K562 (cell line): ENCODE measurements at regions not wholly inside any gene's neighbourhood (a gene's known extent, or its start where the extent isn't known, plus 50 kb on each side); places are given as distances from the start of the nearest gene placed in this dataset.

Experiments used
- ATAC-seq: fragments of 200-7000 bp; cut with Tn5 transposase; 3 replicates; pipeline ENCODE4 v1.9.1; 2020; ENCODE audit warnings: moderate library complexity
- BruUV-seq: library from RNA; stranded (reverse); fragments of 400-500 nt; replicated peaks from 2 replicates; lab custom pipeline; 2021; lab: Mats Ljungman, UMichigan
- CTCF ChIA-PET: fragments of 300-600 bp; formaldehyde crosslinking; extraction: SDS; loops from one replicate; lab custom pipeline; 2021; ENCODE audit warnings: low intra/inter-chr PET ratio; lab: Yijun Ruan, JAX
- POLR2A ChIA-PET: fragments of 300-600, 350-650 bp; sonication (Branson Sonifier 250); formaldehyde crosslinking; extraction: SDS; loops from one replicate; lab custom pipeline; 2021; ENCODE audit warnings: antibody characterized with exemption, inconsistent platforms; lab: Yijun Ruan, JAX
- DNase-seq, 4 experiments: peaks; one replicate each; pipeline versions ENCODE4 v3.0.0 to v3.0.0-alpha.2; 2011 to 2018; ENCODE audit warnings: low spot score in 3 of 4, mixed read lengths in 3 of 4; ENCODE audit errors: extremely low read depth in 1 of 4
- FAIRE-seq: peaks from 2 replicates; lab custom pipeline; 2011; peaks lifted over from hg19 to GRCh38; lab: Jason Lieb, UNC
- H2AFZ ChIP-seq: 2 replicates; pipeline ENCODE4 v1.6.0; 2011; ENCODE audit warnings: low read depth, low read length, control low read depth, inconsistent platforms
- H3K27ac ChIP-seq: fragments of 200-600 bp; 3 replicates; pipeline ENCODE4 v1.8.0; 2011; ENCODE audit warnings: low read depth, mild to moderate bottlenecking, control low read depth, inconsistent platforms, low read length, moderate library complexity, mixed read lengths; ENCODE audit errors: extremely low read depth
- H3K27me3 ChIP-seq, 2 experiments: fragments of 300-600 bp in 1 of 2; 2 replicates in 1 of 2; 3 replicates in 1 of 2; pipeline versions ENCODE4 v1.6.0 to v1.8.0; 2011; ENCODE audit warnings: inconsistent platforms in 2 of 2, low read length in 2 of 2, mild to moderate bottlenecking in 1 of 2, mixed read lengths in 1 of 2, moderate library complexity in 1 of 2; ENCODE audit not compliant: control insufficient read depth in 2 of 2, insufficient read depth in 2 of 2
- H3K36me3 ChIP-seq: fragments of 300-600 bp; 3 replicates; pipeline ENCODE4 v1.8.0; 2011; ENCODE audit warnings: mild to moderate bottlenecking, low read length, inconsistent platforms; ENCODE audit not compliant: control insufficient read depth, insufficient read depth
- H3K4me1 ChIP-seq, 2 experiments: fragments of 200-600 bp in 1 of 2; replicated peaks in 1 of 2; 2 replicates in 1 of 2; 3 replicates in 1 of 2; pipeline versions ENCODE4 v1.5.1 to v1.8.0; 2011; ENCODE audit warnings: inconsistent platforms in 2 of 2, low read length in 2 of 2, mild to moderate bottlenecking in 1 of 2, mixed read lengths in 1 of 2, moderate library complexity in 1 of 2; ENCODE audit not compliant: control insufficient read depth in 2 of 2, insufficient read depth in 2 of 2
- H3K4me2 ChIP-seq: 2 replicates; pipeline ENCODE4 v1.6.1; 2011; ENCODE audit warnings: low read length, control low read depth, inconsistent platforms, mixed read lengths; ENCODE audit not compliant: insufficient read depth
- H3K4me3 ChIP-seq: fragments of 200-600 bp; sonication (generic), shearing (Covaris generic); 2 replicates; pipeline ENCODE4 v1.5.1; 2016; ENCODE audit warnings: control low read depth, inconsistent platforms
- H3K79me2 ChIP-seq: fragments of 200-600 bp; 3 replicates; pipeline ENCODE4 v1.8.0; 2011; ENCODE audit warnings: low read length, inconsistent platforms; ENCODE audit not compliant: control insufficient read depth, insufficient read depth
- H3K9ac ChIP-seq, 2 experiments: 2 replicates each; pipeline versions ENCODE4 v1.6.0 to v1.6.1; 2011; ENCODE audit warnings: low read depth in 2 of 2, low read length in 2 of 2, control low read depth in 1 of 2, inconsistent platforms in 1 of 2, mild to moderate bottlenecking in 1 of 2, mixed read lengths in 1 of 2; ENCODE audit not compliant: insufficient read depth in 1 of 2
- H3K9me1 ChIP-seq: one replicate; pipeline ENCODE4 v1.6.0; 2011; ENCODE audit warnings: inconsistent platforms, mild to moderate bottlenecking, low read length, moderate library complexity; ENCODE audit not compliant: control insufficient read depth, insufficient read depth
- H3K9me3 ChIP-seq: replicated peaks from 2 replicates; pipeline ENCODE4 v1.5.1; 2011; ENCODE audit warnings: low read depth, low read length, inconsistent platforms; ENCODE audit not compliant: control insufficient read depth, insufficient read depth
- H4K20me1 ChIP-seq: replicated peaks from 2 replicates; pipeline ENCODE4 v1.6.1; 2011; ENCODE audit warnings: low read length, inconsistent platforms, mixed read lengths; ENCODE audit not compliant: control insufficient read depth, insufficient read depth
- NCOA1 ChIP-seq: fragments of 450-650 bp; IDR thresholded peaks from 2 replicates; pipeline ENCODE4 v1.6.1; 2016; ENCODE audit warnings: low read depth
- RBM17 ChIP-seq: fragments of 200-400 bp; formaldehyde crosslinking; IDR thresholded peaks from 2 replicates; pipeline ENCODE4 v1.6.1; 2017; ENCODE audit warnings: low read depth, mild to moderate bottlenecking, low read length, borderline replicate concordance
- TAL1 ChIP-seq: fragments of 450-650 bp; IDR thresholded peaks from 2 replicates; pipeline ENCODE4 v1.6.1; 2016; ENCODE audit warnings: mild to moderate bottlenecking
- ZBED1 ChIP-seq: IDR thresholded peaks from 2 replicates; pipeline ENCODE4 v1.6.1; 2014
- ZEB2 ChIP-seq: fragments of 450-650 bp; IDR thresholded peaks from 2 replicates; pipeline ENCODE4 v1.6.1; 2016
- ZNF175 ChIP-seq: fragments of 200-800 bp; sonication (Bioruptor generic); IDR thresholded peaks from 2 replicates; pipeline ENCODE4 v1.6.1; 2016; ENCODE audit warnings: low read depth, mild to moderate bottlenecking, missing genetic modification characterization, missing compliant biosample characterization
- ZNF324 ChIP-seq: fragments of 250-450 bp; sonication (Bioruptor Pico); IDR thresholded peaks from 2 replicates; pipeline ENCODE4 v1.4.0; 2020; ENCODE audit warnings: mild to moderate bottlenecking
- ZNF780A ChIP-seq: fragments of 250-450 bp; sonication (Bioruptor Pico); IDR thresholded peaks from 2 replicates; pipeline ENCODE4 v1.5.0; 2021; ENCODE audit warnings: mild to moderate bottlenecking
- WGBS: fragments of 100-300 bp; shearing (Covaris generic); methylation state at CpG from one replicate; pipeline ENCODE4 v1.1.6; 2016; ENCODE audit warnings: low coverage, mixed read lengths; ENCODE audit not compliant: insufficient coverage; ENCODE audit errors: missing lambda C conversion rate; 5-methylcytosine and 5-hydroxymethylcytosine counted together
- in situ Hi-C: fragments of 300-500 bp; cut with MboI; formaldehyde crosslinking; loops from 4 replicates; pipeline ENCODE4 v1.15.0; 2018; ENCODE audit warnings: inconsistent platforms, mixed read lengths
- intact Hi-C: fragments of 100-400 bp; cut with micrococcal nuclease; formaldehyde crosslinking; loops from 2 replicates; pipeline ENCODE4 v1.14.2; 2022
- TF ChIP-seq, protein P1 (sequence below): fragments of 250-450 bp; sonication (Bioruptor Pico); IDR thresholded peaks from 2 replicates; pipeline ENCODE4 v1.4.0; 2020

DNA sequence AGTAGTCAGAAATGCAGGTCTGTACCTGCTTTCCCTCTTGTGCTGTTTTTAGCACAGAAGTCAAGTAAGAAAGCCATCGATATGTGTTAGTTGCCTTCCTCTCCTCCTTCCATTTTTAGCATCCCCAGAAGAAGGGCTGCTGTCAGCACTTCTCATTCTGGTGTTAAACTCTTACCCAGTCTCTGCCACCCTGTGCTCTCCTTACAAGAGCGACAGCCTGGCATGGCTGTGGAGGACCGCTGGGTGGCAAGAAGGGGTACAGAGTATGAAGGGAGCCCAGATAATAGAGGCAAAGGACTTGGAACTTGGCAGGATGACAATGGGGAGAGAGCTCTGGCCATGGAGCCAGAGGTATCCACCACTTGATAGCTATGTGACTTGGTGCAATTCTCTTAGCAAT is 103.5 kb downstream of the RPS24 start:
- ChIA-PET CTCF (no interaction called here), POLR2A (interaction anchor here (0.6 kb wide), 2 partner anchors 418 to 1090 kb away, joined by 3 read pairs; no protein-coding TSS in a partner anchor)
- H3K79me2 ChIP-seq: no peaks in the 10 kb centered on the region
- intact Hi-C loops (no loop called here), in situ Hi-C loops (no loop called here)
- WGBS: 0% methylated on average over 3 of the region's 3 CpGs
- H3K4me3 ChIP-seq: no peak overlapping the region
- ATAC-seq (no peak), FAIRE-seq (no peak), DNase-seq (no peak)
- H3K9me1 ChIP-seq: no peaks in the 10 kb centered on the region
- H3K4me2 ChIP-seq: no peak overlapping the region
- no peak overlapping the region for H2AFZ ChIP-seq
- no TSS peak for BruUV-seq
- H3K27ac ChIP-seq: no peak overlapping the region
- no peak for TF ChIP-seq RBM17
- H4K20me1 ChIP-seq: no peaks in the 10 kb centered on the region
- H3K9me3 ChIP-seq: no peaks in the 10 kb centered on the region
- no peaks in the 10 kb centered on the region; a peak in 1 of 5 replicates for H3K27me3 ChIP-seq
- no peak overlapping the region for H3K9ac ChIP-seq
- no peaks in the 10 kb centered on the region for H3K4me1 ChIP-seq
- no peaks in the 10 kb centered on the region for H3K36me3 ChIP-seq

GRCh38 chr10:78139341-78139740 is 105.7 kb downstream of the RPS24 start:
- no peaks in the 10 kb centered on the region for H3K27me3 ChIP-seq
- intact Hi-C loops: no loop called here
- H3K9me1 ChIP-seq: no peaks in the 10 kb centered on the region
- ChIA-PET POLR2A (interaction anchor here (0.8 kb wide), 1 partner anchor 10 kb away, joined by 3 read pairs; no protein-coding TSS in a partner anchor), CTCF (no interaction called here)
- FAIRE-seq (no peak), DNase-seq (no peak), ATAC-seq (no peak)
- 0% methylated on average over 7 of the region's 9 CpGs for WGBS
- H3K4me3 ChIP-seq: no peak overlapping the region
- H2AFZ ChIP-seq: no peak overlapping the region
- BruUV-seq: no TSS peak
- H3K79me2 ChIP-seq: no peaks in the 10 kb centered on the region
- no peak overlapping the region for H3K9ac ChIP-seq
- no peaks in the 10 kb centered on the region for H3K36me3 ChIP-seq
- no peaks in the 10 kb centered on the region for H3K4me1 ChIP-seq
- H3K9me3 ChIP-seq: no peaks in the 10 kb centered on the region
- H3K4me2 ChIP-seq: no peak overlapping the region
- in situ Hi-C loops: no loop called here
- H3K27ac ChIP-seq: no peak overlapping the region
- no peaks in the 10 kb centered on the region for H4K20me1 ChIP-seq
- no peak for TF ChIP-seq ZNF780A (CRISPR knock-in tag)
- TF ChIP-seq, protein P1, sequence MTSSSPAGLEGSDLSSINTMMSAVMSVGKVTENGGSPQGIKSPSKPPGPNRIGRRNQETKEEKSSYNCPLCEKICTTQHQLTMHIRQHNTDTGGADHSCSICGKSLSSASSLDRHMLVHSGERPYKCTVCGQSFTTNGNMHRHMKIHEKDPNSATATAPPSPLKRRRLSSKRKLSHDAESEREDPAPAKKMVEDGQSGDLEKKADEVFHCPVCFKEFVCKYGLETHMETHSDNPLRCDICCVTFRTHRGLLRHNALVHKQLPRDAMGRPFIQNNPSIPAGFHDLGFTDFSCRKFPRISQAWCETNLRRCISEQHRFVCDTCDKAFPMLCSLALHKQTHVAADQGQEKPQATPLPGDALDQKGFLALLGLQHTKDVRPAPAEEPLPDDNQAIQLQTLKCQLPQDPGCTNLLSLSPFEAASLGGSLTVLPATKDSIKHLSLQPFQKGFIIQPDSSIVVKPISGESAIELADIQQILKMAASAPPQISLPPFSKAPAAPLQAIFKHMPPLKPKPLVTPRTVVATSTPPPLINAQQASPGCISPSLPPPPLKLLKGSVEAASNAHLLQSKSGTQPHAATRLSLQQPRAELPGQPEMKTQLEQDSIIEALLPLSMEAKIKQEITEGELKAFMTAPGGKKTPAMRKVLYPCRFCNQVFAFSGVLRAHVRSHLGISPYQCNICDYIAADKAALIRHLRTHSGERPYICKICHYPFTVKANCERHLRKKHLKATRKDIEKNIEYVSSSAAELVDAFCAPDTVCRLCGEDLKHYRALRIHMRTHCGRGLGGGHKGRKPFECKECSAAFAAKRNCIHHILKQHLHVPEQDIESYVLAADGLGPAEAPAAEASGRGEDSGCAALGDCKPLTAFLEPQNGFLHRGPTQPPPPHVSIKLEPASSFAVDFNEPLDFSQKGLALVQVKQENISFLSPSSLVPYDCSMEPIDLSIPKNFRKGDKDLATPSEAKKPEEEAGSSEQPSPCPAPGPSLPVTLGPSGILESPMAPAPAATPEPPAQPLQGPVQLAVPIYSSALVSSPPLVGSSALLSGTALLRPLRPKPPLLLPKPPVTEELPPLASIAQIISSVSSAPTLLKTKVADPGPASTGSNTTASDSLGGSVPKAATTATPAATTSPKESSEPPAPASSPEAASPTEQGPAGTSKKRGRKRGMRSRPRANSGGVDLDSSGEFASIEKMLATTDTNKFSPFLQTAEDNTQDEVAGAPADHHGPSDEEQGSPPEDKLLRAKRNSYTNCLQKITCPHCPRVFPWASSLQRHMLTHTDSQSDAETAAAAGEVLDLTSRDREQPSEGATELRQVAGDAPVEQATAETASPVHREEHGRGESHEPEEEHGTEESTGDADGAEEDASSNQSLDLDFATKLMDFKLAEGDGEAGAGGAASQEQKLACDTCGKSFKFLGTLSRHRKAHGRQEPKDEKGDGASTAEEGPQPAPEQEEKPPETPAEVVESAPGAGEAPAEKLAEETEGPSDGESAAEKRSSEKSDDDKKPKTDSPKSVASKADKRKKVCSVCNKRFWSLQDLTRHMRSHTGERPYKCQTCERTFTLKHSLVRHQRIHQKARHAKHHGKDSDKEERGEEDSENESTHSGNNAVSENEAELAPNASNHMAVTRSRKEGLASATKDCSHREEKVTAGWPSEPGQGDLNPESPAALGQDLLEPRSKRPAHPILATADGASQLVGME (CRISPR knock-in tag): no peak
- no peak for TF ChIP-seq ZBED1
- no peak for TF ChIP-seq ZNF324 (CRISPR knock-in tag)
- TF ChIP-seq NCOA1: no peak
- no peak for TF ChIP-seq TAL1
- TF ChIP-seq ZNF175 (CRISPR knock-in tag): no peak
- TF ChIP-seq ZEB2: no peak
